ENCODE measurements at regions not wholly inside any gene's neighbourhood (a gene's known extent, or its start where the extent isn't known, plus 50 kb on each side); places are given as distances from the start of the nearest gene placed in this dataset.
A peak's percentile ranks its signal among the peaks of the same experiment; 100 is the strongest.
"Not testable (repeated sequence)": the region's sequence is repeated elsewhere in the genome, so short reads cannot be mapped to it uniquely, and the experiment has no call there.

DNA sequence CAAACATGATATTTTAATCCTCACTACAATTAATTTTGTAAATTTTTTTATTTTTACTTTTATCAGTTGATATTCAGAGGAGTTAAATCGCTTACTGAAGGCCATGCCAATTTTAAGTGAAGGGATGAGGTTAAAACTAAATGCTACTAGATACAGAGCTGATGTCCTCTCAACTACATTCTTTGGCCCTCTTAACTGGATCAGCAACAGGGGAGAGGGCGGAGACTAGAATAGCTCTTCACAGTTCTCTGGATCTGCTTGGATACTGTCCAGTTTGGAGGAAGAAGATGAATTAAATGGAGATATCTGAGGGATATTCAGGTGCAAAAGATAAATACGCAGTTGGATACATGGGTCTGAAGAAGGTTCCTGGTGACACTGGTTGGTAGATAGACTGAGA, 85.6 kb upstream of the LYSMD4 start:
- no peak for DNase-seq
- Histone ChIP-seq H3K4me1 (ENCODE audit: insufficient read depth, low read length) (no peaks in the 10 kb centered on the region), H3K27me3 (ENCODE audit: insufficient read depth, low read length, poor library complexity, severe bottlenecking) (no peaks in the 10 kb centered on the region), H3K9me3 (ENCODE audit: low read length) (no peaks in the 10 kb centered on the region), H3K4me3 (ENCODE audit: low read length) (no peak overlapping the region), H3K27ac (ENCODE audit: low read depth, low read length) (no peak overlapping the region), H3K36me3 (ENCODE audit: insufficient read depth, low read length) (no peaks in the 10 kb centered on the region)
- POLR2A ChIA-PET = no interaction called here
- CTCF ChIA-PET = interaction anchor here (0.7 kb wide), 1 partner anchor 115 kb away, joined by 3 read pairs; no protein-coding TSS in a partner anchor
- Mint-ChIP-seq H3K4me3 (no peak overlapping the region), H3K4me1 (peaks cover 0 to 6% (median 0%) of the 10 kb centered on the region in 3 donors), H3K27ac (no peak overlapping the region), H3K9me3 (no peaks in the 10 kb centered on the region), H3K27me3 (no peaks in the 10 kb centered on the region), H3K36me3 (peaks cover 18 to 25% (median 20%) of the 10 kb centered on the region in 3 donors)

DNA sequence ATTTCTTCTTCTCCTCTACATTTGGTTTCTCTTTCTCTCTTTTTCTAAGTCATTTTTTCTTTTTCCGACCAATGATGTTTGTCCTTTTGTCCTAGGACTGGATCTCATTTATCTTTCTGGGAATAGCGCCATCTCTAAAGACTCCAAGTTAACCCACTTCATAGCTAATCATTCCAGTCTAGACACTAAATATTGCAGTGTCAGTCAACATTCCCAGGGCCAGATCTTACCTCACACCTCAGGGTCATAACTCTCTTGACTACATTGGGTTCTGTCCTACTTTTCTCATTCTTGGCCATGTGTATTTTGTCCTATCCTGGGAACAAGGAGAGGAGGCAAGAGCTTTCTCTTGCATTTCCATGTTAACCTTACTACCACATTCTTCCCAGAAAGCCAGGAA, 83.6 kb upstream of the LYSMD4 start:
- H3K27ac ChIP-seq (ENCODE audit: low read depth, low read length); DNase-seq; H3K36me3 ChIP-seq (ENCODE audit: insufficient read depth, low read length); H3K4me3 Mint-ChIP-seq; H3K4me3 ChIP-seq (ENCODE audit: low read length); POLR2A ChIA-PET; H3K4me1 ChIP-seq (ENCODE audit: insufficient read depth, low read length); H3K9me3 Mint-ChIP-seq; H3K9me3 ChIP-seq (ENCODE audit: low read length); CTCF ChIA-PET; H3K27me3 ChIP-seq (ENCODE audit: insufficient read depth, low read length, poor library complexity, severe bottlenecking); H3K4me1 Mint-ChIP-seq; H3K27me3 Mint-ChIP-seq; H3K27ac Mint-ChIP-seq: not testable (repeated sequence)
- peaks cover 19 to 36% (median 21%) of the 10 kb centered on the region in 3 donors for H3K36me3 Mint-ChIP-seq

DNA sequence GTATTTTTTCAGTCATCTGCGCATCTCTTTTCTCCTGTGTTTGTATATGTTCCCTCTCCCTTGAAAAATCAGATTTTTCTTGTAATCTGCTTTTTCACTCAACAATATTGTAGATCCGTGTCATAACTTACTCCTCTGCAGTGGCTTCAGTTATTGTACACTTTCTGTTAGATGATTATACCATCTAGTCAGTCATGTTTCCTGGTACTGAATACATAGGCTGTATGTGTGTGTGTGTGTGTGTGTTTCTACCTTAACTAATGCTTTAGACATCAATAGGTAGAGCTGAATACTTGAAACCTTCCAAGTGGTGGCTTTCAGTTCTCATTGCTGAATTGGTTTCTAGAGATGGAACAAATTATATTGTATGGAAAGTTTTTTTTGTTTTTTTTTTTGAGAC, 77.4 kb upstream of the LYSMD4 start:
- H3K27me3 Mint-ChIP-seq; H3K27ac ChIP-seq (ENCODE audit: low read depth, low read length); CTCF ChIA-PET; H3K9me3 ChIP-seq (ENCODE audit: low read length); H3K4me3 ChIP-seq (ENCODE audit: low read length); H3K4me1 ChIP-seq (ENCODE audit: insufficient read depth, low read length); DNase-seq; H3K9me3 Mint-ChIP-seq; H3K27me3 ChIP-seq (ENCODE audit: insufficient read depth, low read length, poor library complexity, severe bottlenecking); H3K36me3 ChIP-seq (ENCODE audit: insufficient read depth, low read length); POLR2A ChIA-PET: not testable (repeated sequence)
- Mint-ChIP-seq H3K4me1 (peaks cover 14 to 27% (median 17%) of the 10 kb centered on the region in 3 donors), H3K27ac (peak overlapping the region in 1 of 8 donors; percentile 16), H3K36me3 (peaks cover 3 to 25% (median 9%) of the 10 kb centered on the region in 3 donors), H3K4me3 (peak overlapping the region in 1 of 7 donors; percentile 48)

DNA sequence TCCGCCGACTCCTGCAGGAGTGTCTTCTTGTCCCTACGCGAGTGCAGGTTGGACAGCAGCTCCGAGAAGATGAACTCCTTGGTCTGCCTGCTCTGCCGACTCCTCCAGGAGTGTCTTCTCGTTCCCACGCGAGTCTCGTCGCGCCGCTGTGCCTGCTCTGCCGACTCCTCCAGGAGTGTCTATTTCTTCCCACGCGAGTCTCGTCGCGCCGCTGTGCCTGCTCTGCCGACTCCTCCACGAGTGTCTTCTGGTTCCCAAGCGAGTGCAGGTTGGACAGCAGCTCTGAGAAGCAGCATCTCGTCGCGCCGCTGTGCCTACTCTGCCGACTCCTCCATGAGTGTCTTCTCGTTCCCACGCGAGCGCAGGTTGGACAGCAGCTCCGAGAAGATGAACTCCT, 66.6 kb upstream of the LYSMD4 start:
- H3K9me3 ChIP-seq (ENCODE audit: low read length); H3K27ac ChIP-seq (ENCODE audit: low read depth, low read length); H3K27ac Mint-ChIP-seq; POLR2A ChIA-PET; H3K27me3 ChIP-seq (ENCODE audit: insufficient read depth, low read length, poor library complexity, severe bottlenecking); H3K36me3 Mint-ChIP-seq; CTCF ChIA-PET; H3K4me1 Mint-ChIP-seq; H3K4me3 Mint-ChIP-seq; H3K4me1 ChIP-seq (ENCODE audit: insufficient read depth, low read length); DNase-seq; H3K9me3 Mint-ChIP-seq; H3K4me3 ChIP-seq (ENCODE audit: low read length); H3K27me3 Mint-ChIP-seq; H3K36me3 ChIP-seq (ENCODE audit: insufficient read depth, low read length): not testable (repeated sequence)

DNA sequence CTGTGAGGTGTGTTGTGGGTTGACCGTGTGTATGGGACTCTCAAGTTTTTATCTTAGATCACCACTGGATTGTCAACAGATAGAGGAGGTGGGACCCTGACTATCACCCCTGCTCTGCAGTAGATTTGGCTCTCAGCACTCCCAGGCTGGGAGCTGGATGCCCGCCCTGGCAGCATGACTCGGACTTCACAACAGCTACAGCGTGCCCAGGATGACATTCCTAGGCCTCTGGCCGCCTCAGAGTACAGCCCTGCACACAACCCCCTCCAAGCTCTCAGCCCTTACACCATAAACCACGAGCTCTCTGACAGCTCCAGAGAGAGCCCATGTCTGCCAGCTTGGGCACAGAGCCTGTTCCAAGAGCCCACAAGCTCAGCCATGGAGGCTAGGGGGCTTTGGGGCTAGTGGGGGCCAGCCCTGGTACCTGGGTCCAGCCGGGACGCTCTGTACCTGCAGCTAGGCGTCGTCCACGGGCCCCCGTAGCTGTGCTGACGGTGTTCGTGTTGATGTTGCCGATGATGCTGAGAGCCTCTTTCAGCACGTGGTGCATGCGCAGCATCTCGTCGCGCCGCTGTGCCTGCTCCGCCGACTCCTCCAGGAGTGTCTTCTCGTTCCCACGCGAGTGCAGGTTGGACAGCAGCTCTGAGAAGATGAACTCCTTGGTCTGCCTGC, 66.1 kb upstream of the LYSMD4 start:
- CTCF ChIA-PET; H3K27ac ChIP-seq (ENCODE audit: low read depth, low read length); H3K27me3 ChIP-seq (ENCODE audit: insufficient read depth, low read length, poor library complexity, severe bottlenecking); DNase-seq; POLR2A ChIA-PET; H3K4me1 Mint-ChIP-seq; H3K4me3 Mint-ChIP-seq; H3K4me1 ChIP-seq (ENCODE audit: insufficient read depth, low read length); H3K36me3 ChIP-seq (ENCODE audit: insufficient read depth, low read length); H3K9me3 ChIP-seq (ENCODE audit: low read length); H3K27me3 Mint-ChIP-seq; H3K4me3 ChIP-seq (ENCODE audit: low read length); H3K36me3 Mint-ChIP-seq; H3K9me3 Mint-ChIP-seq; H3K27ac Mint-ChIP-seq: not testable (repeated sequence)

DNA sequence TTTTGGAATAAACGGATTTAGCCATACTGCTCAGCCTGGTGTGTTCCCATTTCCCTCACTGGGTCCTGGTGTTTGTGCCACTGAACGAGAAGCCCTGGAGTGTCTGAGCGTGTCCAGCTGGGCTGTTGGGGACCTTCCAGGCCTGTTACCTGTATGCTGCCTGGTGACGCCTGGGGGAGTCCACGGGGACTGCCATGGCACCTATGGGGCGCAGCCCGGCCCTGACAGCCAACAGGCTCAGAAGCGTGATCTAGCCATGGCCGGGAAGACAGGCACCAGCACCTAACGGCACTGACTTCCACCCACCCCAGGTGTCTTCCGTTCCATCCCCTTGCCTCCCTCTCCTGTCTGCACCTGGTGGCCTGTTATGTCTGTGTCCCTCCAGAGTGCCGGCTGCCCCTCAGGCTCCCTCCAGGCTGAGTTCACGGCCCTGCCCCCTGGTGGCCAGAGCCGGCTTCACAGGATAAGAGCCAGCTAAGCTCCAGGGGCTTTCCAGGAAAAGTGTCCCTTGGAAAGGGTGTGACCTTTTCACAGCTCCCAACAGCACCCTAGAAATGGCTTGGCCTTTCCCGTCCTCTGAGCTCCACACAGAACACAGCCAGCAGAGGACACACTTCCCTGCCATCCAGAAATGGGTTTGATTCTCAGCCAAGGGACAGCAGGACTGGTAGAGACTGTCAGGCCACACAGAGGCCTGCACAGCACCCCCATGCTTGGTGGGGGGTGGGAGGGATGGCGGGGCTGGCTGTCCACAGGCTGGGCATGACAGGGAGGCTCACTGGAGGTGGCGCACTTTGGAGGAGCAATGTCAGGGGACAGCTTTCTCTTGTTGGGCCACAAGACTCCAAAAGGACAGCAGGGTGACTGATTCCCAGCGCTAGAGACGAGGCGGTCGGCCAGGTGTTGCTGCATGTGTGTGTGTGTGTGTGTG, 64.0 kb upstream of the LYSMD4 start:
- H3K9me3 ChIP-seq (ENCODE audit: low read length); H3K4me1 ChIP-seq (ENCODE audit: insufficient read depth, low read length); H3K4me3 ChIP-seq (ENCODE audit: low read length); H3K4me3 Mint-ChIP-seq; H3K27me3 Mint-ChIP-seq; POLR2A ChIA-PET; H3K27ac Mint-ChIP-seq; H3K27me3 ChIP-seq (ENCODE audit: insufficient read depth, low read length, poor library complexity, severe bottlenecking); H3K27ac ChIP-seq (ENCODE audit: low read depth, low read length); CTCF ChIA-PET; H3K4me1 Mint-ChIP-seq; H3K36me3 Mint-ChIP-seq; H3K9me3 Mint-ChIP-seq; H3K36me3 ChIP-seq (ENCODE audit: insufficient read depth, low read length): not testable (repeated sequence)
- DNase-seq = peak in 1 of 5 donors; percentile 8

DNA sequence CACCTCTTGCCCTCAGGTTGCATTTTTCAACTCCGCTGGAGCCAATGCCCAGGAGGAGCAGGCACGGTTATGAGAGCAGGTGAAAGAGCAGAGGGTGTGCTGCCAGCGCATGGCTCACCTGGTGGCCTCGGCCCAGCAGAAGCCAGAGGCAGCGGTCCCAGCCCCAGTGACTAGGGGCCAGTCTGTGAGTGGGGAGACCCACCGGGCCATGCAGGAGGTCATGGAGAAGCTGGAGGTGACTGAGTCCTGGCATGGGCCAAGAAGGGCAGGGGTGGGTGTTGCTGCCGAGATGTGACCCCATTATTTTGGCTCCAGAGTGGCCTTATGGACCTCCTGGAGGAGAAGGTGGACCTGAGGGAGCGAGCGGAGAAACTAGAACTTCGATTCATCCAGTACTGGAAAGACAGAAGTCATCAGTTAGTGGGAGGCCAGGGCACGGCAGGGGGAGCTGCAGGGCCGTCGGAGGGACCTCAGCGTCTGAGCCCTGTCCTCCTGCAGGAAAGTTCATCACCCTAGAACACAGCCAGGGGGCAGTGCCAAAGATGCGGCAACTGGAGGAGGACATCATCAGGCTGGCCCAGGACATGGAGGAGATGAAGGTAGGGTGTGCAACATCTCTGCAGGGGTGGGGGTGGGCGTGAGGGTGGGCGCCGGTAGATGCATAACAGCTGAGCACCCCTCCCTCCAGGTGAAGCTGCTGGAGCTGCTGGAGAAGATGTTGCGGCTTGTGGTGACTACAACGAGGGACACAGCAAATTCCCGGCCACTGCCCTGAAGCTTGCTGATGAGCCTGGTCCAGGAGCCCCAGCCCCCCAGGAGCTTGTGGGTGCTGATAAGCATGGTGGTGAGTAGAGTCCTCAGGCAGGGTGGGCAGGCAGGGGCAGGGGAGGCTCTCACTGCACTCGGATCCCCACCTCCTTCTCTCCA, 58.9 kb upstream of the LYSMD4 start:
- H3K9me3 Mint-ChIP-seq; H3K4me1 ChIP-seq (ENCODE audit: insufficient read depth, low read length); H3K27me3 ChIP-seq (ENCODE audit: insufficient read depth, low read length, poor library complexity, severe bottlenecking); H3K4me3 Mint-ChIP-seq; H3K4me1 Mint-ChIP-seq; H3K27me3 Mint-ChIP-seq; H3K27ac ChIP-seq (ENCODE audit: low read depth, low read length); H3K36me3 Mint-ChIP-seq; DNase-seq; H3K9me3 ChIP-seq (ENCODE audit: low read length); H3K27ac Mint-ChIP-seq; H3K4me3 ChIP-seq (ENCODE audit: low read length); CTCF ChIA-PET; H3K36me3 ChIP-seq (ENCODE audit: insufficient read depth, low read length); POLR2A ChIA-PET: not testable (repeated sequence)

DNA sequence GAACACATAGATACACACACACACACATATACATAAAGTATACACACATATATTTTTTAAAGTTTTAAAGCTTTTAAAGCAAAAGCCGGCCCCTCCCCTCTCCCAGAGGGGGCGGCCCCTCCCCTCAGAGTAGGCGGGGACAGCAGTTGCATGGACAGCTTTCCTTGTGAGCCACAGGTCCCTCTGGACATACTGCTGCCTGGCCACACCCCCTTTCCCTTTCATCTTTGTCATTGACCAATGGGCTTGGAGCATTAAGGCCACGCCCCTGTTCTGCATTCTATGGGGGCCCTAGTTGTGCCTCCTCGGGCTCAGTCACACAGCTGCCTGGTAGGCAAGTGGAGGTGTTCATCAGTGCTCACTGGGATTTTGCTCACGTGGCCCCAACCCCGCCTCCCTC, 57.5 kb upstream of the LYSMD4 start:
- H3K4me3 ChIP-seq (ENCODE audit: low read length); H3K4me1 ChIP-seq (ENCODE audit: insufficient read depth, low read length); H3K36me3 Mint-ChIP-seq; H3K36me3 ChIP-seq (ENCODE audit: insufficient read depth, low read length); H3K4me1 Mint-ChIP-seq; POLR2A ChIA-PET; H3K27ac Mint-ChIP-seq; H3K27me3 Mint-ChIP-seq; H3K9me3 Mint-ChIP-seq; H3K4me3 Mint-ChIP-seq; H3K27me3 ChIP-seq (ENCODE audit: insufficient read depth, low read length, poor library complexity, severe bottlenecking); H3K27ac ChIP-seq (ENCODE audit: low read depth, low read length); DNase-seq; CTCF ChIA-PET; H3K9me3 ChIP-seq (ENCODE audit: low read length): not testable (repeated sequence)
